ENCODE measurements at regions not wholly inside any gene's neighbourhood (a gene's known extent, or its start where the extent isn't known, plus 50 kb on each side); places are given as distances from the start of the nearest gene placed in this dataset.
"Not testable (repeated sequence)": the region's sequence is repeated elsewhere in the genome, so short reads cannot be mapped to it uniquely, and the experiment has no call there.

DNA sequence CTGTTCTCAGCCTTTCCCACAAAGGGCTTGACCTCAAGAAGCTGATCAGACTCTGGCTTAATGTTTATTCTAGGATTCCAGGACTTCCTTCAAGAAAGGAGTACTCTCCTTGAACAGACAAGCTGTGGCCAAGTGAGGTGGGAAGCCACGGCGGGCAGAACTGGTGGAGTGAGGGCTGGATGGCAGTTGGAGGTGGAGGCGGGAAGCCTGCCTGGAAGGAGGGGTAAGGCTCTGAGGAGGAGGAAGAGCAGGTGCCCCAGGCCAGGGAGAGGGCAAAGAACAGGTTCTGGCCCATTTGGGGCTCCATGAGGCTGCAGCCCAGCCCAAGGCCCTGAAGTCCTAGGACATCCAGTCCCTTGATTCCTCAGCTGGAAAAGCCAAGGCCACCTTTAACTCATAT lies 143.9 kb downstream of the CYP26B1 start:
- DNase-seq = no peak

GRCh38 chr2:72003124-72003523 lies 144.5 kb downstream of the CYP26B1 start:
- DNase-seq = no peak

DNA sequence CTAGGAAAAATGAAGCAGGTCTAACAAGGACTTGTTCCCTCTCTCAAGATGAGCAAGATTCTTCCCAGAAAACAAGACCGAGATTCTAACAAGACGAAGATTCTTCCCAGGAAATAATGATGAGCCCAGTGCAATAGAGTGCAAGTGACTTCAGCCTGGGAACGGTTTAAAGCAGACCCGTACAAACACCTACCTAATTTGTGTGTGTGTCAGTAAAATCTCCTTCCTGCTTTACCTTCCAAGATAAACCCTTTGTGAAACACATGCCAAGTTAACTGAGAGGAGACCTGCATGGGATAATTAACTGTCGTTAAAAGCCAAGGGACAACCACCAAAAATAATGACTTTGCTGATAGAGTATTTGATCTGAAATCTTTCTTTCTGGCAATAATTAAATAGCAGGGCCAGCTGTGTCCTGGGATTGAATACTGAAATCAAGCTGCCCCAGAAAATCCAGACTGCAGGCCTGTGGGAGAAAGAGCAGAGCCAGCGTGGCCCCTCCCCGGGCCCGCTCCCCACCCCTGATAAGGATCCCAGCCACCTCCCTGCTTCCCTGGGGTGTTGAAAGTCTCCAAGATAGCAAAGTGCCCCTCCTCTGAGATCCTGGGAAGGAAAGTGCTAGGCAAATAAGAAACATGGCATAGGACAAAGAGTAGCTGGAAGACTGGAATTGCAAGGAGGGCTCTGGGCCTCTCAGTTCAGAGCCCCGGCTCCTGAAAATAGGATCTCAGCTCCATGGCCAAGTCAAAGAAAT lies 145.5 kb downstream of the CYP26B1 start:
- DNase-seq = no peak

DNA sequence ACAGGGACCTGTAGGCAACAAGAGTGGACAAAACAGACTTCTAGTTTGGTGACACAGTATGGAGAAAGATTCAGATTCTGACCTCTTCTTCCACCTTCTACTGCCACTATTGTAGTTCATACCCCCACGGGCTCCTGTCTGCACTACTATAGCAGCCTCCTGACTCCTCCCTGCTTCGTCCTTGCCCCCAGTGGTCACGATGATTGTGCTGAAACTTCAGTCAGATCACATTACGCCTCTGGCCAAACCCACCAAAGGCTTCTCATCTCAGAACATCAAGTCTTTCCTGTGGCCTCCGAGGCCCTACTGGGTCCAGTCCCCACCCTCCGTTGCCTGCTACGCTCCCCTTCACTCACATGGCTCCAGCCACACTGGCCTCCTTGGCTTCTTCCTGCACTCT lies 147.6 kb downstream of the CYP26B1 start:
- no peak for DNase-seq

- no peak for DNase-seq
These were observed 148.1 kb downstream of the CYP26B1 start for GRCh38 chr2:71999580-71999979.

- no peak for DNase-seq
These were observed 149.8 kb downstream of the CYP26B1 start for GRCh38 chr2:71997843-71998242.

DNA sequence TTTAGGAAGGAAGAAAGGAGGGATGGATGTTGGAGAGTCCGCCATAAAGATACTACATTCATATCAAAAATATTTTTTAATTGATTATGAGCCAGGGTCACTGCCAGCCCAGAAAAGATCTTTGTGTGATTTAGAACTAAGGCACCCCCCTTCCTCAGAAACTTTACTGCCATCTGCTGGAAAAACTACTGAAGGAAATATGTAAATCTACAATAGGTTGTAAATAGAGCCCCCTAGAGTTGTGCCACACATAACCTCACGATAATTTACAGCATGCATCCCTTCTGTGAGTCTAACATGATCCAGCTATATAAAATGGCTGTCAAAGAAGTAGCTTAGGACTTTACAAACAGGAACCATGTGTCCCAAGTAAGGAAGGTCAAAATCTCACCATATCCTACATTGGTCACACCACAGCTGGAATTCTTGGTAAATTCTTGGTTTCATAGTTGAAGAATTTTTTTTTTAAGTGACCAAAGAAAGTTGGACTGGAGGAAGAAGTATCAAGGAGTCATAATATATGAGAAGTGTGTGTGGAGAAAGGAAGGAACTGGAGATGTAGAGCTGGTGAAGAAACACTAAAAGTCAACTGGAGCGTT lies 152.5 kb downstream of the CYP26B1 start:
- no peak for DNase-seq

DNA sequence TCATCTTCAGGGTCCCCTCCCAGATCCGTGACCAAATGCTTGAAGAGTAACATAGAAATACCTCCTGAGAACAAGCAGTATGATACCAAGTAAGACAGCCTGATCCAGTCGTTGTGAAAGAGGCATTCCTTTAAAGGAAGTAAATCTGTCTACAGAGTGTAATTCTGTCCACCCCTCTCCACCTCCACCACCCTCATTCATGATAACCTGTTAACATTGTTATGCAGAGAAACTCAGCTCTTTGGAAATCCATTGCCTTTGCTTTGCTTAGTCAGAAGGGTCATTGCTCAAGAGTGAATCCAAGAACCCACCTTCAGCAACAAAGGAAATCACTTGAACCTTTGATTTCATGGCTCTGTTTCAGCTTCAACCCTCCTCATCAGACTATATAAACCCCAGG lies 155.6 kb downstream of the CYP26B1 start:
- DNase-seq = no peak

- DNase-seq = no peak
These were observed 156.3 kb downstream of the CYP26B1 start for GRCh38 chr2:71991397-71991796.

GRCh38 chr2:71990826-71991225 lies 156.8 kb downstream of the CYP26B1 start:
- no peak for DNase-seq

- DNase-seq = no peak
These were observed 157.5 kb downstream of the CYP26B1 start for GRCh38 chr2:71990122-71990521.

GRCh38 chr2:71989671-71990070 lies 158.0 kb downstream of the CYP26B1 start:
- no peak for DNase-seq

DNA sequence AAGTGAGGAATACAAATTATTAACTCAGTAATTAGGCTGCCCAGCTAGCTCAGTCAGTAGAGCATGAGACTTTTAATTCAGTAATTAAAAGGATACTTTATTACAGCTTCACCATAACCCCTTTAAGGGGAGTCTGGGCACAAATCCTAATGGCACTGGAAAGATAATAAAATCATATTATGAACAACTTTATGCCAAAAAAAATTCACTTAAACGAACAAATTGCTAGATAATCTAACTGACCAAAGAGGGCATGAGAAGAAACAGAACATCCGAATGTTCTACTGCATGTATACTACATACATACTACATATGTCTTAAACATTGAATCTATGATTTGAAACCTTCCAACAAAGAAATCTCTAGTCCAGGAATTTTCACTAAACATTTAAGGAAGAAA lies 159.5 kb downstream of the CYP26B1 start:
- DNase-seq = no peak

DNA sequence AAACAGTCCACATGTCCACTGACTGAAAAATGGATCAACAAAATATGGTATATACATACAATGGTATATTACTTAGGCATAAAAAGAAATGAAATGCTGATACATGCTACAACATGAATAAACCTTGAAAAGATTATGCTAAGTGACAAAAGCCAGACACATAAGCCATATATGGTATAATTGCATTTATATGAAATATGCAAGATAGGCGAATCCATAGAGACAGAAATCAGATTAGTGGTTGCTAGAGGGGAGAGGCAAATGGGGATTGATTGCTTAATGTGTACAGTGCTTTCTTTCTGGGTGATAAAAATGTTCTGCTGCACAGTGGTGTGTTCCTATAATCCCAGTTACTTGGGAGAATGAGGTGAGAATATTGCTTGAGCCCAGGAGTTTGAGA lies 171.0 kb downstream of the CYP26B1 start:
- DNase-seq = no peak

DNA sequence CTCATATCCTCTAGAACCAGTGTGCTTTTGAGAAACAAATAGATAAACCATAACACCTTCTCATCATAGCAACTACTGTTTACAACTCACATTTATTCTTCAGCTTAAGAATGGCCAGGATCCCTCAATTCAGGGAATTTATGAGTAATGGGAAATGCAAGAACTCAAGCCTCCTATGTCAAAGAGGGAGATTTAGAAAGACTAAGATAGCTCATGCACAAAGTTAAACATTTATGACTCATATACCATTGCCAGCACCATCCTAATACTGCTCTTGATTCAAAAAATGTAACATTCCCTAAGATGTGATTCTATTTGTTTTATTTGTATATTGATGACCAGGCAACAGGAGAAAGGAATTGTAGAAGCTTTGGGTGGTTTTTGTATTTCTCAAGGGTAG lies 172.8 kb downstream of the CYP26B1 start:
- no peak for DNase-seq

DNA sequence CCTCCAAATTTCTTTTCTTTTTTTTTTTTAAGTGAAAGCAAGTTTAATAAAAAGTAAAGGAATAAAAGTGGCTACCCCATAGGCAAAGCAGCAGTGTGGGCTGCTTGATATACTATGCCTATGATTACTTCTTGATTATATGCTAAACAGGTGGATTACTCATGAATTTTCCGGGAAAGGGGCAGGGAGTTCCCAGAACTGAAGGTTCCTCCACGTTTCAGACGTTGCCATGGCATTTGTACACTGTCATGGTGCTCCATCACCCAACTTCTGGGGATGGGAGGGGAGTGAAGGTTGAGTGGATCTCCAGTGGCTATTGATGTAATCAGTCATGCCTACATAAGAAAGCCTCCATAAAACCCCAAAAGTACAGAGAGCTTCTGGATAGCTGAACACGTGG lies 176.2 kb downstream of the CYP26B1 start:
- no peak for DNase-seq

- DNase-seq = no peak
These were observed 182.1 kb downstream of the CYP26B1 start for GRCh38 chr2:71965530-71965929.

DNA sequence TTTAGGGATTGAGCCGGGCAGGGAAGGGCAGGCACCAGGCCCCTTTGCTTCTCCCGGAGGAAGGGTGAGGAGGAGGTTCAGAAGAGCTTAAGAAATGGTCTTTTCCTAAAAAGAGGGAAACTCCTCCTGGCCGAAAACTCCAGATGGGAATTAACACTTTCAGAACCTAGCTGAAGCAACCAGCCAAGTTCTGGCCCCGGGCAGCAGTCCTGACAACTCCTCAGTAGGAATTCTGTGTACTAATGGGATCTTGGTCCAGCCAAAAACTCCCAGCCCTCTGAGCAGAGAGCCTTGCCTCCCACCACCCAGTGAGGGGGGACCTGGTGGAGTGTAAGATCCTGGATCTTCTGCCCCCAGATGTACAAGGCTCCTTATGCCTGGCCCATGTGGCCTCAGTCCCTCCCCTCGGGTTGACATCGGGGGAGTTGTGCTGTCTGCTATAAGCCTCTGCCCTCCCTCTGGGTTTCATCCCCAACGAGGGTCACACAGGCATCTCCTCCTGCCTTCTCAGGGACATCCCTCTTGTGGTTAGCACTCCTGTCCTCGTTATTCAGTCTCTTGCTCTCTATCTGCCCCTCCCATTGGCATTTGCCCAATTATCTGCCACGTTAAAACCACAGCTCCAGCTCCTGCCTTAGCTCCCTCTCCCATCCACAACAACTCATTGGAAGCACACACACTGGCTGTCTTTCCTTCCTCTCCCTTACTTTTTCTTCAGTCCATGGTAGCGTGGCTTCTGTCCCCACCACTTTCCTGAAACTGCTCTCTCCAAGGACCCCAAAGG lies 184.6 kb downstream of the CYP26B1 start:
- no peak for DNase-seq

- DNase-seq = no peak
These were observed 185.3 kb downstream of the CYP26B1 start for GRCh38 chr2:71962350-71962749.

DNA sequence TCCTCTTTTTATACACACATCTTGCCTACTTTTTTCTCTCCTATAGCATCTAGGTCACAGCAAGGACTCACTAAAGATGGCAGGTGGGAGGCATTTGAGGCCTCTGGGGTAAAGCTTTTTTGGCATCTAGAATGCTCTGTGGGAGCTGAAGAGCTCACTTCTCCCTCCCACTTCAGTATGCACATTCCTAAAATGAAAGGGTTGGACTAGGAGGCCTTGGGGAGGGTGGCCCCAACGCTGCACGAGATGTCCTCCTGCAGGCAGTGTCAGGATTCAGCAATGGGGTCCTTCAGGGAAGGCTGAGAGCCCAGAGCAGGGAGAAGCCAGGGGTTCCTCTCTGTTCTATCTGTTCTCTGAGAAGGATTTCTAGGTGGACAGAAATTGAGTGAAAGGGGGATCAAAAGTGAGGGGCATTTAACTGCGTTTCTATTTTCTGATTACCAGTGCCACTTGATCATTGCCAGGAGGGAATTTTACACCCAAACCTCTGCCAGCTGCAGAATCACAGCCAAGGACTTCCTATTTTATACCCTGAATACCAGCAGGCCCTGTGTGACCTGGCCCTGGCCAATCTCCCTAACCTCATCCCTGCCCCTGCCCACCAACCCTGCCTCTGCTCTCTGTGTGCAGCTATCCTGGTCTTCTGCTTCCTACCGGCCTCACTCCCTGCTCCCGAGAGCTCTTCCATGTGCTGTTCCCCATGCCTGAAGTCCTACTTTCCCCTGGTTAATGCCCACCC lies 186.2 kb downstream of the CYP26B1 start:
- DNase-seq = no peak

GRCh38 chr2:71959494-71959893 lies 188.2 kb downstream of the CYP26B1 start:
- no peak for DNase-seq

- DNase-seq = not testable (repeated sequence)
These were observed 189.2 kb downstream of the CYP26B1 start for GRCh38 chr2:71958426-71958825.

GRCh38 chr2:71952572-71953188 lies 195.0 kb downstream of the CYP26B1 start:
- DNase-seq = no peak

All from T1000 (cell line).